ENCODE measurements at regions not wholly inside any gene's neighbourhood (a gene's known extent, or its start where the extent isn't known, plus 50 kb on each side); places are given as distances from the start of the nearest gene placed in this dataset.

DNA sequence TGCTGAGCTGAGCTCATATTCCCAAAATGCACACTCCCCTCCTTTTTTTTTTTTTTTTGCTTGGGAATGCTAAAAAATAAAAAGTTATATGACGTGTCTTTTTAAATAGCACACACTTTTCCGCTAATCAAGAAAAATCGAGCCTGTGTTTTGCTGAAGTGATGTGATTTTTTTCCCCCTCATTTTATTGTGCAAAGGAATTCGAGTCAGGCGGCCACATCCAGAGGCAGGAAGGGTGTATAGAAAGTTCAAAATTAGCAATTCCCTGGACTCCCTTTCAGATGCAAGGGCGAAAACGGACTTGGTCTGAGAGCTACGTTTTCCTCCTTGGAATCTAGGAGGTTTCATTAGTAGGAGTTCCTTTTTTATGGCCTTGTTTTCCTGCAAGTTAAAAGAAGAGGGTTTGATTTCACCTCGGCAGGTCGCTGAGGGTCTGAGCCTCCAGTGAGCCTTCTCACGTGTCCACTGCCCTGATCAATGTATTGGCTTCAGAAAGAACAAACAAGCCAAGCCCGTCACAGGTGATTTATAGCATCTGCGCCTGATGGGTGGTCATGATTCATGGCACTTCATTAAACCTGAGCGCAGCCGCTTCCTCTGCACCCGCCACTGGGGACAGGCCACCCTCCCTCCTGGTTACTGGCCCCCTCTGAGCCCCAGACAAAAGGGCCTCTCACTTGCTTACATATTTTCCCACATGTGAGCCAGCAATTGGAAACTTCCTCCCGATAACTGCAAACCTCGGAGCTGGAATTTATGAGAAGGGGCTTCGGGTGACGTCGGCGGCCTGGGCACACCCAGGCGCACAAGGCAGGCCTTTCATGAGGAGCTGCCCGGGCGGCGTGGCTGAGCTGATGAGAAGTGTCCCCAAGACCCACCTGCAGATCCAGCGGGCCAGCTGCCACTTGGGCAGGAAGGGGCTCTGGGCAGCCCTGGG, 64.4 kb upstream of the LINC01488 start:
- peaks cover under 1% of the 10 kb centered on the region for H3F3A ChIP-seq (ENCODE audit: low read length, unreplicated experiment)

DNA sequence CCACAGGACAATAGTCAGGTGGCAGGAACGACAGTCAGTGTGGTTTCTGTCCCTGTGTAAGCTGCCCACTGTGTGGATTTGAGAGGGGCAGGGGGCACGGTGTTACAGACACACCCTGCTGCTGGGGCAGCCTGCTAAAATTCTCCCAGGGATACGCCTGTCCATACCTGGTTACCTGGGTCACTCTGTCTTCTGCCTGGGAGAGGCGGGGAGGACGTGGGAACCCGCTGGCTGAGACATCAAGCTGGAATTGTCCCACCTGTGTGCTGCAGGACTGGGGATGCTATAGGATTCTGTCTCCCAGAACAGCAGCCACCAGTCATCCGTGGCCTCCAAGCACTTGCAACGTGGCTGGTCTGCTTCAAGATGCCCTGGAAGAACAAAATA, 63.8 kb upstream of the LINC01488 start:
- Histone ChIP-seq H2AFZ (ENCODE audit: low read length) (no peak overlapping the region), H3K4me2 (ENCODE audit: low read length) (no peak overlapping the region), H3K4me3 (ENCODE audit: low read length) (no peak overlapping the region), H3F3A (ENCODE audit: low read length, unreplicated experiment) (no peaks in the 10 kb centered on the region), H3K27ac (ENCODE audit: low read length) (no peak overlapping the region), H3K27me3 (ENCODE audit: low read length) (no peaks in the 10 kb centered on the region), H3K9me2 (replicated peaks; ENCODE audit: low read length) (no peaks in the 10 kb centered on the region), H3K36me3 (ENCODE audit: low read depth, low read length) (no peaks in the 10 kb centered on the region), H3K4me1 (ENCODE audit: insufficient read depth, low read length) (peaks cover 12% of the 10 kb centered on the region), H3K9ac (ENCODE audit: low read length) (no peak overlapping the region), H3K79me2 (ENCODE audit: low read length) (no peaks in the 10 kb centered on the region), H4K20me1 (ENCODE audit: low read length) (no peaks in the 10 kb centered on the region), H3K9me3 (ENCODE audit: low read length) (no peaks in the 10 kb centered on the region)
- ChIA-PET CTCF (no interaction called here), POLR2A (ENCODE audit: unreplicated experiment) (no interaction called here)
- no peak for DNase-seq
- BruUV-seq (replicated peaks), result no TSS peak
- no peak for ATAC-seq
- TF ChIP-seq EZH2 (IDR thresholded peaks at IDR 0.05; ENCODE audit: low read length, unreplicated experiment) (no peak), EZH2phosphoT487 (IDR thresholded peaks at IDR 0.05; ENCODE audit: borderline replicate concordance, low read length) (no peak)
- TF ChIP-seq, protein P1, sequence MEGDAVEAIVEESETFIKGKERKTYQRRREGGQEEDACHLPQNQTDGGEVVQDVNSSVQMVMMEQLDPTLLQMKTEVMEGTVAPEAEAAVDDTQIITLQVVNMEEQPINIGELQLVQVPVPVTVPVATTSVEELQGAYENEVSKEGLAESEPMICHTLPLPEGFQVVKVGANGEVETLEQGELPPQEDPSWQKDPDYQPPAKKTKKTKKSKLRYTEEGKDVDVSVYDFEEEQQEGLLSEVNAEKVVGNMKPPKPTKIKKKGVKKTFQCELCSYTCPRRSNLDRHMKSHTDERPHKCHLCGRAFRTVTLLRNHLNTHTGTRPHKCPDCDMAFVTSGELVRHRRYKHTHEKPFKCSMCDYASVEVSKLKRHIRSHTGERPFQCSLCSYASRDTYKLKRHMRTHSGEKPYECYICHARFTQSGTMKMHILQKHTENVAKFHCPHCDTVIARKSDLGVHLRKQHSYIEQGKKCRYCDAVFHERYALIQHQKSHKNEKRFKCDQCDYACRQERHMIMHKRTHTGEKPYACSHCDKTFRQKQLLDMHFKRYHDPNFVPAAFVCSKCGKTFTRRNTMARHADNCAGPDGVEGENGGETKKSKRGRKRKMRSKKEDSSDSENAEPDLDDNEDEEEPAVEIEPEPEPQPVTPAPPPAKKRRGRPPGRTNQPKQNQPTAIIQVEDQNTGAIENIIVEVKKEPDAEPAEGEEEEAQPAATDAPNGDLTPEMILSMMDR (conservative IDR thresholded peaks at IDR 0.05; ENCODE audit: low read depth, low read length), result no peak
- intact Hi-C loops (cut with micrococcal nuclease), result no loop called here

More for the DNA sequence above, 64.4 kb upstream of the LINC01488 start:
- CTCF ChIA-PET, result no interaction called here
- H3K27ac ChIP-seq (ENCODE audit: low read length), result no peak overlapping the region
- TF ChIP-seq EZH2 (IDR thresholded peaks at IDR 0.05; ENCODE audit: low read length, unreplicated experiment) (no peak), EZH2phosphoT487 (IDR thresholded peaks at IDR 0.05; ENCODE audit: borderline replicate concordance, low read length) (no peak)
- TF ChIP-seq, protein P1 (conservative IDR thresholded peaks at IDR 0.05; ENCODE audit: low read depth, low read length), result no peak
- H3K9me3 ChIP-seq (ENCODE audit: low read length), result no peaks in the 10 kb centered on the region
- no peaks in the 10 kb centered on the region for H3K79me2 ChIP-seq (ENCODE audit: low read length)
- no TSS peak for BruUV-seq (replicated peaks)
- peaks cover 14% of the 10 kb centered on the region for H3K4me1 ChIP-seq (ENCODE audit: insufficient read depth, low read length)
- POLR2A ChIA-PET (ENCODE audit: unreplicated experiment), result no interaction called here
- no peaks in the 10 kb centered on the region for H4K20me1 ChIP-seq (ENCODE audit: low read length)
- H3K27me3 ChIP-seq (ENCODE audit: low read length), result no peaks in the 10 kb centered on the region
- no peak for ATAC-seq
- no peaks in the 10 kb centered on the region for H3K36me3 ChIP-seq (ENCODE audit: low read depth, low read length)
- no peak overlapping the region for H2AFZ ChIP-seq (ENCODE audit: low read length)
- H3K9ac ChIP-seq (ENCODE audit: low read length), result no peak overlapping the region
- intact Hi-C loops (cut with micrococcal nuclease), result no loop called here
- no peak for DNase-seq
- no peak overlapping the region for H3K4me3 ChIP-seq (ENCODE audit: low read length)
- H3K4me2 ChIP-seq (ENCODE audit: low read length), result no peak overlapping the region
- no peaks in the 10 kb centered on the region for H3K9me2 ChIP-seq (replicated peaks; ENCODE audit: low read length)
